Activated naive CD4-positive, alpha-beta T cell treated with Interleukin-2 at 50 U/mL for 16 hours (primary cell): ENCODE measurements at regions not wholly inside any gene's neighbourhood (a gene's known extent, or its start where the extent isn't known, plus 50 kb on each side); places are given as distances from the start of the nearest gene placed in this dataset.
"Not testable (repeated sequence)": the region's sequence is repeated elsewhere in the genome, so short reads cannot be mapped to it uniquely, and the experiment has no call there.

ENCODE experiments used
- DNase-seq: peaks from one replicate; pipeline ENCODE4 v3.0.0-alpha.2; 2020

DNA sequence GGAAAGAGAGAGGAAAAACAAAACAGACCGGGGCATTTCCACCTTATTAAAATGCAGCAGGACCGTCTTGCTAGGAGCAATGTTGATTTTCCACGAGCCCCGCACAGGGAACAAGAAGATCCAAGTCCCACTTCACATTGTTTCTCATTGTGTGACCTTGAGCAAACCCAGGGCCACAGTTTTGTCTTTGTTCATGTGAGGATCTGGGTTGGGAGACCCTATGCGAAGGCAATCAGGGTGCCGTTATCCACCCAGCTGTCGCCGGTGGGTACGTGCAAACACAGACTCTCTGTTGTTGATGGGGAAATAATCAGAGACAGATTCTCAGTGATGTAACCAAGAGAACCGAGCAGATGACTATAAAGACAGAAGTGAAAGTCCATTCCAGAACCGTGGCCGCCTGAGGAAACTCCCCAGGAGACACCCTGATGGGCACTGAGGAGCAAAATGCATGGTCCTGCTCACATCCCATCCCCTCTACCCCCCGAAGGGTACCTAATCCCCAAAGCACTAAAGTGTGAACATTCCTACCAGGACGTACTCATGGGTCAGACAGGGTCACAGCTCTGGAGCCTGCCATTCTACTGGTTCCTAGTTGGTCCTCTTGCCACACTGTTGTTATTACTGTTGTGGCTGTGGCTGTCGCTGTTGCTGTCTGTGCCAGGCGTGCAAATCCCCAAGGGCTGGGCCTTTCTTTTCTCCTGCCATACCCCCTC, 102.7 kb upstream of the RBPJ start:
- no peak for DNase-seq

DNA sequence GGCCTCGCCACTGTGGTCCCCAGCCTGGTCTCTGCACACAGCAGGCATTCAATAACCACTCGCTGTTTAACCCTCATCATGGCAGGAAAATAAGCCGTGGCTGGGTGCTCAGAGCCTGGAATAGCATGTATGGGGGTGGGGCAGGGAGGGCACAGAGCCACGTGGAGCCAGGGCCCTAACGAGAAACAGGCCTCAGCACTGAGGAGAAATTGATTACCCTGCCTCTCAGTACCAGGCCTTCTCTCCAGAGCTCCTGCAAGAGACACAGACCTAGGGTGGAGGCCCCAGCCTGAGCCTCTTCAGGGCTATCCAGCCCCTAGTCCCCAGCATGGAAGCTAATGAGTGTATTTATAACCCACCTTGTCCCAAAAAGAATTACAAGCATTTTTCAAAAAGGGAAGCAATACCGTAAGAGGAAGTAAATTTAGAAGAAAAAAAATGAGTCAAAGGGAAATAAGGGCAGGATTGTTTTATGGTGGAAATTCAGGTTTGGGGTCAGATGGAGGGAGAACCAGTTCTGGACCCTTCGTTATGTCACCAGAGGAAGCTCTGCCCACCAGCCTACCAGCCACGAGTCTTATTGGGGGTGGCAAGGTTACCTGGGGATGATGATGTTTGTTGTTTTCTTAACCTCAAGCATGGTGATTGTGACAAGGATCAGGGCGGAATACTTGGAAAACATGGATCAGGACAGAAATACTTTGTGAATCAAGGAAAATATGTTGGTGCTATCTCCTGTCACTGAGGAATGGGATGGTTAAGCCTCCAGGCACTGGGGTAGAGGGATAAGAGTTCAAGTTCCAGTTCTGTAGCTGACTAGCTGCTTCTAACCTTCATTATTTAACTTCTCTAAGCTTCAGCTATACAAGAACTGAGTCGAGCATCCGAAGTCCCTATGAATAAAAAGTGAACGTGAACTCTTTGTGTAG, 101.9 kb upstream of the RBPJ start:
- DNase-seq = no peak

DNA sequence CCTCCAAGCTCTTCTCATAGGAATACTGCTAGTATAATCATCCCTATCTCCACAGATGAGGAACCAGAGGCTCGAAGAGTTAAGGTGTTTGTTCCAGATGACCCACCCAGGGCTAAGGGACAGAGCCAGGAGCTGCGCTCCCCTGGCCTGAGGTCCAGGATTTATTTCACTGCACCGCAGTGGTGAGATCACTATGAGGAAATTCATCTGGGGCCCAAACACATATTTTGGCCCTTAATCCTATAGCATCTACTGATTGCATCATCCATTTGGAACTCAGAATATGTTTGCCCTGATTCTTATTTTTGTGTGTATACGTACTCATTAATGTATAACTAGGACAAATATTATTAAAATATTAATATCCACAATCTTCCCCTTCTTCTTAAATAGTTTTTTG, 100.1 kb upstream of the RBPJ start:
- DNase-seq = no peak

DNA sequence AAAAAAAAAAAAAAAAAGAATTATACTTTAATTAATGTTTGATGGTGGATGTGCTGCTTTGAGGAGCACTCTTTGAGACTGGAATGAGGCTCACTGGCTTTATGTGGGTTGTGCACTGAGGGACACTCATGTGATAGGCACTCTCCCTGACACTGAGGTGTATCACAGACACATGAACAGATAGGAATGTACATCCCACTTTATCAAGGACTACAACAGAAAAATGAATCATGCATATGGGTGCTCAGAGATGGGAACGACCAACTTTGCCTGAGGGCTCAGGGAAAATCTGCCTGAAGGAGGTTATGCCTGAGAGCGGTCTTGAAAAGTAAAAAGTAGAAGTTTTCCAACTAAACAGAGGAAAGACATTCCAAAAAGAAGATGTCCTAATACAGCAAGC, 97.7 kb upstream of the RBPJ start:
- no peak for DNase-seq

DNA sequence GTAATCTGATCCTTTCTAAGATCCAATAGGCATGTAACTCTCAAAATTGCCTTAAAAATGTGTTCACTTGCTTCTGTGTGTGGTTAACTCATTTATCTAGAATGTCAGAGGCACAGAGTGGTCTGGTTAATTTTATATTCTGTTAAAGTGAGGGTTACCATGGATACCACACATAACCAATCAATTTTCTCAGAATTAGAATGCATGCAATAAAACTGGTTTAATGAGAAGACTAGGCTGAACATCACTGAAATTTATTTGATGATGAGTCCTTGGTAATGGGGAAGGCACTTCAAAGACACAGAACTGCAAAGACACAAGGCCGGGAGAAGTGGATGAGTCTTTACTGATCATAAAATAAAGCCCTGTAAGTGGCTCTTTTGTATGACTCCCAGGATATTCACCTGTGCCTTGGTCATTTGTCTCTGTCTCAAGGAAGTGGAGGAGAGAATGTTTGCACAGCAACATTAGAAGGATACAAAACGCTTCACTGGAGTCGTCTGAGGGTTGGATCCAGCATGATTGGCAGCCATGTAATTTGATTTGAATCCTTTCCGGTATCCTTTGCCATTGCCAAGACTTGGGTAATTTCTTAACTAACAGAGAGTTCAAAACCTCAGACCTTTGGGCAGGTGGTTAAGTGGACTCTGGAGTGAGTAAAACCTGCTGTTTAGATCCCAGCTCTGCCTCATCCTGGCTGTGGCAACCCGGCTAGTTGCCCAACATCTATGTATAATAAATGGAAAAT, 94.0 kb upstream of the RBPJ start:
- DNase-seq = no peak

- DNase-seq = no peak
Observed at GRCh38 chr4:26227601-26228229, 93.1 kb upstream of the RBPJ start.

DNA sequence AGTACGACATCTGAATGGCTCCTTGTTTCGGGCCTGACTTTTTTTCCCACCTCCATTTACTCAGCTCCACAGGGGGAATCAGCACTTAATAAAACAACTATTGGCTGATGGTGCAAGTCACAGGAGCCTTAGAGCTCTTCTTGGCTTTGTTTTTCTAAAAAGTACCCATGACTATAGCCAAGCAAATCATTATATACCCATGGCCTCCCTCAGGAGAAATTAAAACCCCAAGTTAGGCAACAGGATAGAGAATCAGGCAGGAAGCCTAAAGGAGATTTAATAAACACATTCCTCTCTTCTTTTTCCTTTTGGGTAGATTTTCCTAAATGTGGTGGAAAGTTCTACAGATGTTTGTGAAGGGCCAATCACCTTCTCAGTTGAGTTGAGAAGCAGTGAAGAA, 91.9 kb upstream of the RBPJ start:
- DNase-seq = no peak

DNA sequence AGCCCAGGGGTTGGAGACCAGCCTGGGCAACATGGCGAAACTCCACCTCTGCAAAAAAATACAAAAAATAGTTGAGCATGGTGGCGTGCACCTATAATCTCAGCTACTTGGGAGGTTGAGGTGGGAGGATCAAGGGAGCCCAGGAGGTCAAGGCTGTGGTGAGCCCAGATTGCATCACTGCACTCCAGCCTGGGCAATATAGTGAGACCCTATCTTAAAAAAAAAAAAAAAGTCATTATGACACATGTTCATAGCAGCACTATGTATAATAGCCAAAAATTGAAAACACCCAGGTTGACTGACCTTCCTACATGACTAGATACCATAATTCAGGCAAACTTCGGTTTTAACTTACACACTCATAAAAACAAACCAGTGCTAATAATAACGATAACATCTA, 90.8 kb upstream of the RBPJ start:
- DNase-seq = no peak

DNA sequence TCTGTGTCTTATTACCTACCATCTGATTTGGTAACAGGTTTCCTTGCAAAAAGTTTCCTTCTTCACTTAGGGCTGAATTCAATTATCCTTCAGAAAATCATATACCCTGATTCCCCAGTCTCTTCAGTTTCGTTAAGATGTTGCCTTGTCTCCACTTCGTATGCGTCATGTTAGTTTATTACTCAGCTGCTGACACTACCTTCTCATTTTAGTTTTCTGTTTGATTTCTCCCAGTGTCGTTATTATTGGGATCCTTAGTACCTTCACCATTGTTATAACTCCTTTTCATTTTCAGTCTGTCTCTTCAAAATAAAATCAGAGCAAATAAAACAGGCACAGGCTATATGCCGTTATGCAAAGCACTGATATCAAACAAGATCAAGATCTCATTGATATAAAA, 87.5 kb upstream of the RBPJ start:
- no peak for DNase-seq

GRCh38 chr4:26235500-26235899, 85.3 kb upstream of the RBPJ start:
- no peak for DNase-seq

DNA sequence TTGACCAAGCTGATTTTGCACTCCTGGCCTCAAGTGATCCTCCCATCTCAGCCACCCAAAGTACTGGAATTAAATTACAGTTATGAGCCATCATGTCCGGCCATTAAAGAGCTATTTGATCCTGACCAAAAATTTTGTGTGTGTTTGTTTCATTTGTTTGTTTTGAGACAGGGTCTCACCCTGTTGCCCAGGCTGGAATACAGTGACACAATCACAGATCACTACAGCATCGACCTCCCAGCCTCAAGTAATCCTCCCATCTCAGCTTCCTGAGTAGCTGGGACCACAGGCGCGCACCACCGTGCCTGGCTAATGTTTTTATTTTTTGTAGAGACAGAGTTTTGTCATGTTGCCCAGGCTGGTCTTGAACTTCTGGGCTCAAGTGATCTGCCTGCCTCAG, 82.9 kb upstream of the RBPJ start:
- DNase-seq = no peak

DNA sequence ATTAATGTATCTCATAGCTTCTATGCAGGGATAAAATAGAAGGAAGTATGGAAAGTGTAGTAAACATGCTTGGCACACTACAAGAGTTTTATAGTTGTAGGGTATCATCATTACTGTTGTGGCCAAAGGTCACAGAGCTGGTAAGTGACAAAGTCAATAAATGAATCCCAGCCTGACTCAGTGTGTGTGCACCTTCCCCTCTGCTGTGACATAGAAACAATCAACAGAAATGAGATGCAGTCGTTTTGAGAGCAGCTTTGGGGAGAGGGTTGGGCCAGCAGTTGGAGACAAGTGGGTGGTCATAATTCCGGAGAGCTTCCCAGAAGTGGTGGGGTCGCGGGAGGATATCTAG, 82.4 kb upstream of the RBPJ start:
- DNase-seq = no peak

GRCh38 chr4:26238778-26239679, 81.8 kb upstream of the RBPJ start:
- no peak for DNase-seq

- no peak for DNase-seq
Observed at GRCh38 chr4:26239801-26240200, 81.0 kb upstream of the RBPJ start.

DNA sequence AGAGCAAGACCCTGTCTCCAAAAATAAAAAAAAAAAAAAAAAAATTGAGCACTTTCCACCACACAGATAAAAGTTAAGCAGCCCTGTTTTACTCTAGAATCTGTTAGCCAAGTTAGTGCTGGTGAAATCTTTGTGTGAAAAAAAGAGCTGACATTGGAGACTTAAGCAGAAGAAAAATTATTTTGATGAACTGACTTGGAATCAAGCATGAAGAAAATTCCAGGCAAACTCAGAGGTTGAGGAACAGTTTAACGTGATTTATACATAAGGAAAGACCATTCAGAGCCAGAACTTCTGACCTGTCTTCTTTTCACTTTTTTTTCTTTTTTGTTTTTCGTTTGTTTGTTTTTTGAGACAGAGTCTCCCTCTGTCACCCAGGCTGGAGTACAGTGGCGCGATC, 79.6 kb upstream of the RBPJ start:
- no peak for DNase-seq

- DNase-seq = no peak
Observed at GRCh38 chr4:26242451-26242850, 78.4 kb upstream of the RBPJ start.

DNA sequence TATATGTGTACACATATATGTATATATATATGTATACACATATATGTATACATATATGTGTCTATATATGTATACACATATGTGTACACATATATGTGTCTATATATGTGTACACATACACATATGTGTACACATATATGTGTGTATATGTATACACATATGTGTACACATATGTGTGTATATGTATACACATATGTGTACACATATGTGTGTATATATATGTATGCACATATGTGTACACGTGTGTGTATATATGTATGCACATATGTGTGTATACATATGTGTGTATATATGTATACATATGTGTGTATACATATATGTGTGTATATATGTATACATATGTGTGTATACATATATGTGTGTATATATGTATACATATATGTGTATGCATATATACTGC, 76.7 kb upstream of the RBPJ start:
- not testable (repeated sequence) for DNase-seq

GRCh38 chr4:26248647-26249046, 72.2 kb upstream of the RBPJ start:
- no peak for DNase-seq

DNA sequence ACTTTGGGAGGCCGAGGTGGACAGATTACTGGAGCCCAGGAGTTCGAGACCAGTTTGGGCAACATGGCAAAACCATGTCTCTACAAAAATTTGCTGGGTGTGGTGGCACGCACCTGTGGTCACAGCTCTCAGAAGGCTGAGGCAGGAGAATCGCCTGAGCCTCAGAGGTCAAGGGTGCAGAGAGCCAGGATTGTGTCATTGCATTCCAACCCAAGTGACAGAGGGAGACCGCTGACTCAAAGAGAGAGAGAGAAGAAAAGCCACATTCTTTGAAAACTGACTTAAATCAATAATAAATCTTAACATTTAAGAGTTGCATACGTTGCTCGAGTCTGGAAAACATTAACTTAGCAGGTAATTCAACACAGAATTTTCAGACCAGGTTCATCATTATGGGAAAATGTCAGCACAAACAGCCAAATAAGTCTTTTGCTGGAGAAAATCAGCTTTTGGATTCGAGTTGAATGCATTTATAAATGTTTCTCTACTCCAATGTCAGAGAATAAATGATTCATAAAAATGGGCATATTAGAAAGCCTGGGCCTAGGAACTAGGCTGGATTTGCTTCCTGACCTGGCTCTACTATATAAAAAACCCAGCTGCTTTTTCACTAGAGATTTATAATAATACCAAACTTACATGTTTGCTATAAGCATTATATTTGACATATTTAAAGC, 68.3 kb upstream of the RBPJ start:
- no peak for DNase-seq

DNA sequence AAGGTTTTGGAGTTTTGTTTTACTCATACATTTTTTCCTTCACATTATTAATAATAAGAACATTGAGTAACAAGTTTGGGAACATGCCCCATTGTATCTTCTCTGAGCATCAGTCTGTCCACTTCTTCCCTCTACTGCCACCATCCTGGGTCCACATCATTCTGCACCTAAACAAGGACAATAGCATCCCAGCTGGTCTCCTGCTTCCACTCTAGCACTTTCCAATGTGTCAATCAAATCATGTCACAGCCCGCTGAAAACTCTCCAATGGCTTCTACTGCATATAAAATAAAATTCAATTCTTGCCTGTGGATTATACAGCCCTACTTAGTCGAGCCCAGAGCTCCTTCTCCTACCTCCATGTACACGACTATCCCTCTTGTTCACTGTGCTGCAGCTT, 66.8 kb upstream of the RBPJ start:
- no peak for DNase-seq

DNA sequence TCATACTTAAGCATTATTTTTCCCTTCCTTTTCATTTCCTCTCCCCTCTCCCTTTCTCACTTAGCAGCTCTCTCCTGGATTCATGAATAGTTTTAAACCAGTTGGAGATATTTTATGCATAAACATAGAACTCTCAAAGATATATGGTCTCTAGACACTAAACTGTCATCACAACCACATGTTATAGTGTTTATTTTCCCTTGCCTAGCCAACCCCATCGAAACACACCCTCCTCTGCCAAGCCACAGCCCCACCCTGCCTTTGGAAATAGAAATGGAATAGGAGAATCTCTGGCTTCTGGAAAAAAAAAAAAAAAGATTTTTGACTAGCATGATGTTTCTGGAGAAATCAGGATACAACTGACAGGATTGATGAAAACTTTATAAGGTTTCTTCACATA, 64.8 kb upstream of the RBPJ start:
- DNase-seq = no peak

- not testable (repeated sequence) for DNase-seq
Observed at GRCh38 chr4:26257444-26257843, 63.4 kb upstream of the RBPJ start.
